HG03469 (cell line): ENCODE measurements at regions not wholly inside any gene's neighbourhood (a gene's known extent, or its start where the extent isn't known, plus 50 kb on each side); places are given as distances from the start of the nearest gene placed in this dataset.

ENCODE experiments used
- ATAC-seq: cut with Tn5 transposase; IDR thresholded peaks from one replicate; pipeline ENCODE4 v1.9.1; 2021; ENCODE audit warnings: mild to moderate bottlenecking, moderate library complexity, moderate number of reproducible peaks; ENCODE audit not compliant: unreplicated experiment

- ATAC-seq, result no peak
These were observed 1106.5 kb upstream of the AUTS2 start for GRCh38 chr7:68491523-68492358.

- ATAC-seq, result no peak
These were observed 1106.0 kb upstream of the AUTS2 start for GRCh38 chr7:68492359-68492690.

GRCh38 chr7:68503400-68503799, 1094.9 kb upstream of the AUTS2 start:
- ATAC-seq, result no peak

- no peak for ATAC-seq
These were observed 1093.6 kb upstream of the AUTS2 start for GRCh38 chr7:68504716-68505115.

DNA sequence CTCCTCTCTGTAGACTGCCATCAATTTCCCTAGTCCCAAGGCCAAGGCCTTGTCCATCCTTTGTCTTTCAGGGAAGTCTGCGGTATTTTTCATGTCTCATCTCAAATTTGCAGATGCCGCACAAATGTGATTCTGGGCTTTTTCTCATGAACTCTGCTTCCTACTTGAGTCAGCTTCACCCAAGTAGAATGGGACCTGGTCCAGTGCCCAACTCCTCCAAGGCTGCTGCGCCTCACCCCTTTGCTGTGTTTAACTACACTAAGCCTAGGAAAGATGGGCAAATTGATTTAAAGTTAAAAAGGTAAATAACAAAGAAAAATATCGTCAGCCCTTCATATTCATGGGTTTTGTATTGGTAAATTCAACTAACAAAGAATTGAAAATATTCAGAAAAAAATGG, 1092.6 kb upstream of the AUTS2 start:
- no peak for ATAC-seq

GRCh38 chr7:68507668-68508067, 1090.6 kb upstream of the AUTS2 start:
- no peak for ATAC-seq

DNA sequence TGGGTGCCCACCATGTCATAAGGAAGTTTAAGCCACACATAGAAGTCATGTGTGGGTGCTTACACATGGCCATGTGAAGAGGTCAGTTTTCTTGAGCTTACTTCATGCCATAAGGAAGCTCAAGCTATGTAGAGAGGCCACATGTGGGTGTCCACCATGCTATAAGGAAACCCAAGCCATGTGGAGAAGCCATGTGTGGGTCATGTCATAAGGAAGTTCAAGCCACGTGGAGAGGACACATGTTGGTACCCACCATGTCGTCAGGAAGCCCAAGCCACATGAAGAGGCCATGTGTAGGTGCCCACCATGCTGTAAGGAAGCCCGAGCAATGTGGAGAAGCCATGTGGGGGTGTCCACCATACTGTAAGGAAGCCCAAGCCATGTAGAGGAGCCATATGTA, 1089.2 kb upstream of the AUTS2 start:
- no peak for ATAC-seq

- ATAC-seq, result no peak
These were observed 1088.7 kb upstream of the AUTS2 start for GRCh38 chr7:68509603-68510002.

DNA sequence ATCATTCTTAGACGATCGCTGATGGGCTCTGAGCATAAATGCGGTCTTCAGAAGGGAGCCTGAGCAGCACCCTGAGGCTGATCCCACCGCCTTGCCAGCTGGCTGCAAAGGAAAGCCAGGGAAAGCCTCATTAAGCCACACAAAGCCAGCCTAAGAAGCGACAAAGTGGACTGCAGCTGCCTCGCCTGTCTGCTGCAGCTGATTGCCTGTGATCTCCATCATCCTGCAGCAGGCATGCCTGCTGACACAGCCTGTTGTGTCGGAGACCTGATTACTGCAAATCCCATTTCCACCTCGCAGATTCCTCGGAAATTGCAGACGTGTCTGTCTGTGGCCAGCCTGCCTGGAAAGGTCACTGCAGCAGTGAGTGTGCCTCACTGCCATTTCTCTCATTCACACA, 1087.0 kb upstream of the AUTS2 start:
- ATAC-seq, result no peak

DNA sequence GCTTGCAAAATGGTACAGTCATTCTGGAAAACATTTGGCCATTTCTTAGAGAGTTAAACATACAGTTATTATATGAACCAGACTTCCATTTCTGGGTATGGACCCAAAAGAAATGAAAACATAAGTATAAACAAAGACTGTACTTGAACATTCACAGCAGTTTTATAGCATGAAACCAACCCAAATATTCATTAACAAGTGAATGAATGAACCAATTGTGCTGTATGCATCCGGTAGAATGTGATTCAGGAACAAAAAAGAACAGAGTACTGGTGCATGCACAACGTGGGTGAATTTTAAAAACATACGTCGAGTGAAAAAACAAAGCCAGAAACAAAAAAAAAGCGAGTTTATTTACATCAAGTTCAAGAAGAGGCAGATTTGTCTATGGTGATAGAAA, 1085.8 kb upstream of the AUTS2 start:
- no peak for ATAC-seq

- ATAC-seq, result no peak
These were observed 1080.2 kb upstream of the AUTS2 start for GRCh38 chr7:68518060-68518459.

GRCh38 chr7:68524126-68524525, 1074.1 kb upstream of the AUTS2 start:
- ATAC-seq, result no peak

DNA sequence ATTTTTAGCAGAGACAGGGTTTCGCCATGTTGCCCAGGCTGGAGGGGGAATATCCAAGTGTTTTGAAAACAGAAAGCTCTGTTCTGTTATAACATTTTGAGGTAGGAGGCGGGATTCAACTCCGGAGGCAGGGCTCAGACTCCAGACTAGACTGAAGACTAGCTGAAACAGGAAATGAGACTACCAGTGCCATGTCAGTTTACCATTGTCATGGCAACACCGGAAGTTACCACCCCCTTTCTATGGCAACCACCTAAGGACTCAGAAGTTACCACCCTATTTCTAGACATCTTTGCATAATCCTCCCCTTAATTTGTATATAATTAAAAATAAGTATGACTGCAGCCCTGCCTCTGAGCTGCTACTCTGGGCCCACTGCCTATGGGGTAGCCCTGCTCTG, 1069.1 kb upstream of the AUTS2 start:
- no peak for ATAC-seq

DNA sequence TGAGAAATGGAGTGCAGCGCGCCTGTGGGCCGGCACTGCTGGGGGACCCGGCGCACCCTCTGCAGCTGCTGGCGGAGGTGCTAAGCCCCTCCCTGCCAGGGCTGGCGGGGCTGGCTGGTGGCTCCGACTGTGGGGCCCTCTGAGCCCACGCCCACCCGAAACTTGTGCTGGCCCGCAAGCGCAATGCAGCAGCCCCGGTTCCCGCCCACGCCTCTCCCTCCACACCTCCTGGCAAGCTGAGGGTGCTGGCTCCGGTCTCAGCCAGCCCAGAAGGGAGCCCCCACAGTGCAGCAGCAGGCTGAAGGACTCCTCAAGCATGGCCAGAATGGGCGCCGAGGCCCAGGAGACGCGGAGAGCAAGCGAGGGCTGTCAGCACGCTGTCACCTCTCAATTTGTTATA, 1063.0 kb upstream of the AUTS2 start:
- no peak for ATAC-seq

GRCh38 chr7:68537051-68537773, 1061.1 kb upstream of the AUTS2 start:
- ATAC-seq, result no peak

DNA sequence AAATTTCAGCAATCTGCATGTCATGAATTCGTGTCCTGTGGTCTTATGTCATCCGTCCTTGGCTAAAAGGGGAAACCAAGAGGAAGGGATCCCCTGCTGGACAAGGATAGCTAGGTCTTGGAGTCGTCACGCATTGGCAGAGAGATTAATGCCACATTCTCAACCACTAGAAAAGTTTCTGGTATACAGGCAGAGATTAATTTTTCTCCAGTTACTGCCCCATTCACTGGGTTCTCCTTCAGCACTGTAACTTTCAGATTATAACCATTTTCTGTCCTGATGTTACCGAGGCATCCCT, 1060.6 kb upstream of the AUTS2 start:
- no peak for ATAC-seq

GRCh38 chr7:68542831-68543230, 1055.4 kb upstream of the AUTS2 start:
- no peak for ATAC-seq

DNA sequence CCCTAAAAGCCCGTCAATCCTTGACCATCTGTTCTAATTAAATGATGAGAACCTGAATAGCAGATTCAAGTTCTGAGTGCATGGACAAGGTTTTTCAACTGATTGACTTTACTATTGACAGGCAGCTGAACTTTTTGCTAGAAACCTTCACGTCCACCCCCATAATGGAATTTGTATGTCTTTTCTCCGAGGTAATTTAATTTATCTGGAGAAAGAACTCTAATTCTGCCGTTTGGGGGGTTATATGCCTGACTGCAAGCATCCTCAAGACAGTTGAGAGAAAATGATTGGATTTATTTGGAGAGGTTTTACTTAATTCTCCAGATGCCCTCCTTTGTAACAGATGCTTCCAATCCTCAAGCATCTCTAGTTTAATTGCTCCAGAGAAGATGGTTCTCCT, 1053.4 kb upstream of the AUTS2 start:
- ATAC-seq, result no peak

- no peak for ATAC-seq
These were observed 1051.1 kb upstream of the AUTS2 start for GRCh38 chr7:68547181-68547580.

DNA sequence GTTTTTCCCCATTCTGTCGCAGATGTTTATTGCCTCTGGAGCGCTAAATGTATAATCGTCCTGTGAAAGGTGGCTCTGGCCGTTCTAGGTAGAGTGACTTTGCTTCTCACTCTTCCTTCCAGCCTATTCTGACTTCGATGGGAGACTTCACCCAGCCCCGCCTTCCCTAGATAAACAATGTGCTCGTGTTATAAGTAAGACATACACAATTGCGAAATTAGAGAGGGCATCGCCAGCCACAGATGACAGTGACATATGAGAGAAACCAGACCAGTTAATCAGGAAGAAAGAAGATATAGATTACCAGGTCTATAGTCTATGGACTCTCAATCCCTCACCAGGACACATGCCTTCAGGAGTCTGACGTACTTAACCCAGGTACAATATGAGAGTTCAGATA, 1050.5 kb upstream of the AUTS2 start:
- no peak for ATAC-seq

DNA sequence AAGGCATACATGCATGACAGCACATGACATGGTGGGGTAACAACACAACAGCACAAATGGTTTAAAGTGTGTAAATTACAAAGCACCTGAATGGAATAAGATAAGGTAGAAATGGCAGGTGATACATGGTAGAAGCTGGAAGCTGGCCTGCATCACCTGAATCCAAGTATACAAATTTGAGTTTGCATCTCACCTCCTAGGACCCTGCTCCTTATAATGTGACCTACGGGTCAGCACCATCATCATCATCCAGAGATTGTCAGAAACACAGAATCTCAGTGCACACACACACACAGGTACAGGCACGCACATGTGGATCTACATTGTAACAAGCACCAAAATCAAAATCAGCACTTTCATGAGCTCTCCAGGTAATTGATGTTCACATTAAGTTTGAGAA, 1048.2 kb upstream of the AUTS2 start:
- ATAC-seq, result no peak

DNA sequence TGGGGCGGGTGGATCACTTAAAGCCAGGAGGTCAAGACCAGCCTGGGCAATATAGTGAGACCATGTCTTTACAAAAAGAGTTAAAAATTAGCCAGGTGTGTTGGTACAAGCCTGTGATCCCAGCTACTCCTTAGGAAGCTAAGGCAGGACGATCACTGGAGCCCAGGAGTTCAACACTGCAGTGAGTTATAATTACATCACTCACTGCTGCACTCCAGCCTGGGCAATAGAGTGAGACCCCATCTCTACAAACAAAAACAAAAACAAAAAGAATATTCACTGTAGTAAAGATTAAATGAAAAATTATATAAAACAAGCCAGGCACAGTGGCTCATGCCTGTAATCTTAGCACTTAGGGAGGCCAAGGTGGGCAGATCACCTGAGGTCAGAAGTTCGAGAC, 1047.6 kb upstream of the AUTS2 start:
- no peak for ATAC-seq

DNA sequence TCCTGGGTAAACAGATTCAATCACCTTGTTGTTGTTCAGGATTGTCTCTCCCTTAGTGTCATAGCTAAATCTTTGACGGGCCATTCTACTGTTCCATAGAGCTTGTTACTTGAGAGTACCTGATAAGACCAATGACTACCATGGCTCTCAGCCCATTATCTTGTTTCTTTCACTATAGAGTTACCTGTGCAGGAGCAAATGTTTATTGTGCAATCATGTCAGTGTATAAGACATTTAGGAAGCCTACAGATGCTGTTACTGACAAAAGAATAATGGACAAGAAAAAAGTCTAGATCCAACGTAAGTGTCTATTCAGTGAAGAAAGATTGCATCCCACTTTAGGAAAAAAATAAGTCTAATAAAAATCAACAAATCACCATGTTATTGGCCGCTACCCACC, 1041.7 kb upstream of the AUTS2 start:
- ATAC-seq, result no peak
